Fibroblast of skin of left biceps (primary cell): ENCODE measurements at regions not wholly inside any gene's neighbourhood (a gene's known extent, or its start where the extent isn't known, plus 50 kb on each side); places are given as distances from the start of the nearest gene placed in this dataset.
"Not testable (repeated sequence)": the region's sequence is repeated elsewhere in the genome, so short reads cannot be mapped to it uniquely, and the experiment has no call there.

ENCODE experiments used
- DNase-seq, 2 experiments: peaks; one replicate each; pipeline ENCODE4 v3.0.0-alpha.2; 2013; ENCODE audit warnings: low read depth in 2 of 2

DNA sequence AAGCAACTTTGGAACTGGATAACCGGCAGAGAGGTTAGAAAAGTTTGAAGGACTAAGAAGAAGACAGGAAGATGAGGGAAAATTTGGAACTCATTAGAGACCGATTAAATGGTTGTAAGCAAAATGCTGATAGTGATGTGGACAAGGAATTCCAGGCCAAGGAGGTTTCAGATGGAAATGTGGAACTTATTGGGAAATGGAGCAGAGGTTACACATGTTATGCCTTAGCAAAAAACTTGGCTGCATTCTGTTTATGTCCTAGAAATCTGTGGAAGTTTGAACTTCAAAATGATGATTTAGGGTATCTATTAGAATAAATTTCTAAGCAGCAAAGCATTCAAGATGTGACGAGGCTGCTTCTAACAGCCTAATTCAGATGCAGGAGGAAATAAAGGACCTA, 675.1 kb upstream of the SYT4 start:
- no peak for DNase-seq

DNA sequence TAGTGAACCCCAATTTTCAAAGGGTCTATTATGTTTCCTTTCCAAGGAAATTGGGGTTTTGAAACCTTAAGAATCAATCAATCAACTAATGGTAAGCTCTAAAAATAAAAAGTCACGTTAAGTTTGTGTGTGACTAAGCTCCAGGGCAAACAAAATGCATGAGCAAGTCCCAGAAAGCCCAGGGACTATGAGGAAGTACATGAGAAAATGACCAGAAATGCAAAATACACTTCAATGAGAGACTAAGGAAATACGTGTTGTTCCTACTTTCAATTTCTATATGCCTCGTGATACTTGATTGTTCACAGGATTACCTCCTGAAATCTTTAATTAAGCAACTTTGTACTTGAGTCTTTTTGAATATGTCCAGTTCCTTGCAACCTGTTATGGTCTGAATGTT, 684.4 kb upstream of the SYT4 start:
- no peak for DNase-seq

DNA sequence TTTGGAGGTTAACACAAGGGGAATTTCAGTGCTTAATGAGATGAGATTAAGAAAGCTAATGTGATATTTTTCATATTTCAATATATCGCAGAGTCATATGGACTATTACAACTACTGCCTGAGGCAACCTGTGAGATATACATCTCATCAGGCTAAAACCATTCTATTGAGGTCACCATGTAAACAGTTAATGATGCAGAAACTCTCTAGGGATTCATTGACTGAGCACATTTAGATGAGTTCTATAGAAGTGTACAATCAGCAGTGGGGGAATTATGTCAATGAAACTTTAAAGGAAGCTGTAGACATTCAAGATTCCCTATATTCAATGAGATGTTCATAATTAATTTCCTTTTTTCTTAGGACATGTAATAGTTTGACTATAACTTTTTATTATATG, 687.4 kb upstream of the SYT4 start:
- DNase-seq: no peak

DNA sequence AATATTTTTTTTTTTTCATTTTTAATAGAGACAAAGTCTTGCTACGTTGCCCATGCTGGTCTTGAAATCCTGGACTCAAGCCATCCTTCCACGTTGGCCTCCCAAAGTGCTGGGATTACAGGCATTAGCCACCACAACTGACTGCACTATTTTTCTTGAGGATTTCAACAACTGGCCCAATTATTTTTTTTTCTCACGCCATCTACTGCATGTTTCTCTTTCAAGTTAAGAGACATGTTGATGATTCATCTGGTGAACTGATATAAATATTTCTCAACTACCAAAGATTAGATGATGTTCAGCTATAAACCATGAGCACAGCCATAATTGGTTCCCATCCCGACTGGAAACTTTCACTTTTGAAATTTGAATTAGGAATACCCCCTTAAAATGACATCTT, 688.4 kb upstream of the SYT4 start:
- DNase-seq: no peak

DNA sequence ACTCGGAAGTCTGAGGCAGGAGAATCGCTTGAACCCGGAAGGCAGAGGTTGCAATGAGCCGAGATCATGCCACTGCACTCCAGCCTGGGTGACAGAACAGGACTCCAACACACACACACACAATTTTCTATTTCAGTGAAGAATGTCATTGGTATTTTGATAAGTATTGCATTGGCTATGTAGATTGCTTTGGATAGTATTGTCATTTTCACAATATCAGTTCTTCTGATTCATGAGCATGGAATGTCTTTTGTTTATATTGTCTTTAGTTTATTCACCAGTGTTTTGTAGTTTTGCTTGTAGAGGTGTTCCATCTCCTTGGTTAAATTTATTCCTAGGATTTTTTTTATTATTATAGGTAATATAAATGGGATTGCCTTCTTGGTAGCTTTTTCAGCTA, 693.4 kb upstream of the SYT4 start:
- peak in 1 of 2 experiments; percentile 8 for DNase-seq

DNA sequence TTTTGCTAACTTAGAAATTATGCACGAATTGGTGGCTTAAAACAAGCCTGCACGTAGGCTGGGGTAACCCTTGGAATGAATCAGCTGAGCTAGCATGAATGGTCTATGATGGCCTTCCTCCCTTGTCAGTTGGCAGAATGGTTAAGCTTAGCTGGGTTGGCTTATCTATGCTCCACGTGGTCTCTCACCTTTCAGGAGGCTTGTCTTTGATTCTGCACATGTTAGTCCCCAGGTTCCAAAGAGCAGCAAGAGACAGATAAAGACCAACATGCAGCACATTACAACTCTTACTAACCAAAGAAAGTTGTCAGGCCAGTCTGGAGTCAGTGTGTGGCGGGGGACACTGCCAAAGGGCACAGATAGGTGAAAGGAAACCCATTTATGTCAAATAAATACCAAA, 700.9 kb upstream of the SYT4 start:
- DNase-seq: no peak

DNA sequence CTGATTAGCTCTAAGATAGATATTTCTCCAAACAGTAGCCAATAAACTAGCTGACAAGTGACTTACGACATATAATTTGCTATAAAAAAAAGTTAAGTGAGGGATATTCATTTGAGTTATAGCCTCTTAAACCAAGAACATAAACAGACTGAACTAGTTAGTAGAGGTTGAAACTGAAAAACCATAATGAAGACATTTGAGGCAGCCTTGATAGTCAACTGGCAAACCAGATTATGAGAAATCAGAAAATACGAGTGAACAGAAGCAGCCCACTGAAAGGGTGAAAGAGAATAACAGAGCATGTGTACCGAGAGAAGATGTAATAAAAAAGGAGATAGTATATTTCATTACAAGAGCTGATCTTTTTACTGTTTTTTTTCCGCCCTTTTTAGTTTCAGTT, 698.1 kb upstream of the SETBP1 start:
- DNase-seq: no peak

DNA sequence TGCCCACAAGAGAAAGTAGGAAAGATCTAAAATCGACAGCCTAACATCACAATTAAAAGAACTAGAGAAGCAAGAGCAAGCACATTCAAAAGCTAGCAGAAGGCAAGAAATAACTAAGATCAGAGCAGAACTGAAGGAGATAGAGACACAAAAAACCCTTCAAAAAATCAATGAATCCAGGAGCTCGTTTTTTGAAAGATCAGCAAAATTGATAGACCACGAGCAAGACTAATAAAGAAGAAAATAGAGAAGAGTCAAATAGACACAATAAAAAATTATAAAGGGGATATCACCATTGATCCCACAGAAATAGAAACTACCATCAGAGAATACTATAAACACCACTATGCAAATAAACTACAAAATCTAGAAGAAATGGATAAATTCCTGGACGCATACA, 693.6 kb upstream of the SETBP1 start:
- not testable (repeated sequence) for DNase-seq

DNA sequence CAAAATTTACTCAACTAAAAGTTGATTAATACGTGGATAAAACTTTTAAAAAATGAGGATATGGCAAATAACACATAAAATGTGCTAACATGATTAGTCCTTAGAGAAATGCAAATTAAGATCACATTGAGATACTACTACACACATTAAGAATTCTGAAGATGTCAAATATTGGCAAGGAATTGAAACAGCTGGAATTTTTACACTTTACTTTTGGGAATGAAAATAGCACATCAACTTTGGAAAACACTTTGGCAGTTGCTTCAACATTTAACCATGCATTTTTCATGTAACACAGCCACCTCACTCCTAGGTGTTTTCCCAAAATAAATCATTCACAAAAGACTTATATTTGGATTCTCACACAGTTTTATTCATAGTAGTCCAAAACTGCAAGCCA, 687.9 kb upstream of the SETBP1 start:
- no peak for DNase-seq

DNA sequence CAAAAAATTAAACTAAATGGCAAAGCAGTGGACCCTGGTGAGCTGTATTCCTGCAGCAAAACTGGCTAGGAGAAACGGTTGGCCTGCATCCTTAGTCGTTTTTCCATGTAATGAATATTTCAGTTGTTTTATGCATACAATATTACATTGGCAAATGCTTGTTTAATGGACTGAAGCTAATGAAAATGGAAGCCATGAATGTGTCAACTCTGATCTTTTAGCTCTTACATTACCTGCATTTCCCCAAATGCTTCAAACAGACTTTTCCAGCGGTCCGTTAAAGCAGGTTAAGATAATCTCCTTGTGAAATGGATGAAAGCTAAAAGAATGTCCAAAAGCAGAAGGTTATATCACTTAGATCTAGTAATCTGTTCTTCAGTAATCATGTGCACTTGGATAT, 686.3 kb upstream of the SETBP1 start:
- DNase-seq: no peak

DNA sequence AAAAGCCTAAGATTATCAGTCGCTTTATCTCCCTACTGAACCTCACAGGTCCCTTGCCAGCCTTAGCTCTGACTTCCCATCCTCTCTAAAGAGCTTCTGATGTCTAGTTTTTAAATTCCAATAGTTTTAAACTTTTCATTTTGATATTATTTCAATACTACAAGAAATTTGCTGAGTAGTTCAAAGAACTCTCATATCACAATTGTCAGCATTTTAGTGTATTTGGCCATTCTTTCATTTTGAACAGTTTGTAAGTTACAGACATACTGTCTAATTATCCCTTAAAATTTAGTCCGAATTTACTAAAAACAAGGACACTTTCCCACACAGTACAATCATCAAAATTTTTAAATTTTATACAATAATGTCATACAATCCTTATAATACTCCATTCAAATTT, 666.8 kb upstream of the SETBP1 start:
- DNase-seq: no peak

DNA sequence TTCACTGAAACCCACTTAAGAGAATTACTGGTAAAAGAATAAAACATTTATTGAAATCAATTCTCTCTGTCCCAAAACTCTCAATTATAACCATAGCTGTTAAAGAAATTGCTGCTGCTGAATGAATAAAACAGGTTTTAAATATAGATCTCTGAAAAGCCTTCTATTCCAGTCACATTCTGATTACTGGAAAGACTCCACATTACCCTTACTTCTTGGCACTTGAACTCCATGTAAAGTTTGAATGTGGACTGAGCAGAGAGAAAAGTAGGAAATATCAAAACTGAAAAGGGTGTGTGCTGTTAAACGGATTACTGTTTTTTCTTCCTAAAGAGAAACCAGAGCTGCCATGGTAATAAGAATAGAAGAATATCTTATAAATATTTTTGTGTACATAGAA, 655.3 kb upstream of the SETBP1 start:
- no peak for DNase-seq

DNA sequence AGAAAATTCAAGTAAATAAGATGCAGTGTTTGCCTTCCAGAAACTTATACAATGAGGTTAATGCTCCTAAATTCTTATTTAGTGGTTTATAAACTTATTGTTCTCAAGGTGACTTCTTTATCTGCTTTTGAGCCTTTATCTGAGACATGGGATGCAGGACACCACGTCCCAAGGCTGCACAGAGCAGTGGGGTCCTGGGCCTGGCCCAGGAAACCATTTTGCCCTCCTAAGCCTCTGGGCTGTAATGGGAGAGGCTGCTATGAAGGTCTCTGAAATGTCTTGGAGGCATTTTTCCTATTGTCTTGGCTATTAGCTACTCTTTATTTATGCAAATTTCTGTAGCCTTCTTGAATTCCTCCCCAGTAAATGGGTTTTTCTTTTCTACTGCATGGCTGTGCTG, 652.6 kb upstream of the SETBP1 start:
- DNase-seq: no peak

DNA sequence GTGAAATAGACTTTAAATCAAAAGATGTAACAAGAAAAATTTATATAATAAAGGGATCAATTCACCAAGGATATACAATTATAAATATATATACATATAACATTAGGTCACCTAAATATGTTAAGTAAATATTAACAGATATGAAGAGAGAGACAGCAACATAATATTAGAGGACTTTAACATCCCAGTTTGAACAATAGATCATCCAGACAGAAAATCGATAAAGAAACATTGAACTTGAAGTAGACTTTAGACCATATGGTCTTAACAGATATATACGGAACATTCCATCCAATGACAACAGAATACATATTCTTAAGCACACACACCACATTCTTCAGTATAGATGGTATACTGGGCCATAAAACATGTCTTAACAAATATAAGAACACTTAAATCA, 649.6 kb upstream of the SETBP1 start:
- no peak for DNase-seq

DNA sequence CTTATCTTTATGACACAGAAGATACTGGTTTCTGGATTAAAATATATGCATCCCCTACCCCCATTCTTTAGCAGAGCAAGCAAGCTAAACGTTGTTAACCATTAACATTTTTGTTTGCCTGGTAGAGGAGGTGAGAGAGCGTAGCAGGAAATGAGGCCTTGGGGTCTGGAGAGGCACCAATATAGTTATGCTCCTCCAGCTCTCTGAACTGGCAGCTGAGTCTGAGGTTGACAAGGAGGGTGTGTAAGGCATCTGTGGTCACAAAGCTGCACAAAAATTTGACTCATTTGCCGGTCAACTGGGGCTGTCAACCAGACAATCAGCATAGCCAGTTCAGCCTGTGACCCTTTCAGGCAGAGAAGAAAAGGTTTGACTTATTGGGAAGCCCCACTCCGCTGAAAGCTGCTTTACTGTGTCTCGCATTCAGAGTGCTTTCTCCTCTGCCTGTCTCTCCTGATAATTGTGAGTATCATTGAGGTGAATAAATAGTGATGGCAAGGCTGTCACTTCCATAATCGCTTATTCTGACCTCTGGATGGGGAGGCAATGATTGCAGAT, 647.5 kb upstream of the SETBP1 start:
- DNase-seq: no peak

DNA sequence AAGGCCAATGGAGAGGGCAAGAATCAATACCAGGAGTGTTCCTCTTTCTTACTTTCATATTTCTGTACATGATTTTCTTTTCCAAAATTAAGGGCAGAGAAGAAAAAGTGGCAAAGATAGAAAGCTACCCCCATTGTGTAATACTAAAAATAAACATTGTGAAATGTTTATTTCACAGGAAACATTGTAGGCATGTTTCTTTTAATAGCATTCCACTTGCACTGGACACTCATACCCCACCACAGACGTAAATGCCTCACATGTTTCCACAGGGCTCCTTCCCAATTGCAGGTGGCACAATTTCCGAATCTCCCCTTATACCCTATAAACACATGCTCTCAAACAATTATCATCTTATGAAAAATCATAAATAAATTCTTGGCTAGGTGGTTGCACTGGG, 645.1 kb upstream of the SETBP1 start:
- no peak for DNase-seq

DNA sequence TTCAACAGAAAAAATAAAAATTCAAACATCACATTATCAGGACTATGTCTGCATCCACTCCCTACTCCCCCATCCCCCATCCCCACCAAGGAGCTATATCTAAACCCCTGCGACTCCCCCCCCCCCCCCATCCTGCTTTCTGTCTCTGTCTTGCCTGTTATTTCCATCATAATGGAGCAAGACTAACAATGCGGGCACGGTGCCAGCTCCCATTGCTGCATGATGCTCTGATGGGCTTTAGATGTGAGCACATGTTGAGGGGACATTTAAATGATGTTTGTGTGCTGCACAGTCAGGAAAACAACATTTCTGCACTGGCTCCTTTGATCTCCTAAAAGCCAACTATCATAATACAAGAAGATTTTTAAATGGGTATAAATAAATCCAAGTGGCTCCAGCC, 644.2 kb upstream of the SETBP1 start:
- no peak for DNase-seq

DNA sequence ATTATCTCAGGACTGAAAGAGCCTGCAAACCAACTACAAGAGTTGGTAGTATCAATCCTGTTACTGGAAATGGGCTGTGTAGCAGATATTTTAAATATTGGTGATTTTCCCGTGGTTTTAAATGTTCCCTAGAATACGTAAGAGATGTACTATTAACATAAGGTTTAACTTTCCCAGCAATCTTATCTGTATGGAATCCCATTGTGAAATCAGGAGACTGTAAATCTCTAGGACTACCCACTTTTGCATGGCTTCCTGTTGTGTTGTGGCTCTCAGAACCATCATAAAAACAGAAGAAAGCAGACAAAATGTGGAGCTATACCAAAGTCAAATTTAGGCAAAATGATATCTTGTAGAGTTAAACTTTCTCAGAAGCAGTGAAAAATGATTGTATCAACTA, 641.5 kb upstream of the SETBP1 start:
- no peak for DNase-seq

DNA sequence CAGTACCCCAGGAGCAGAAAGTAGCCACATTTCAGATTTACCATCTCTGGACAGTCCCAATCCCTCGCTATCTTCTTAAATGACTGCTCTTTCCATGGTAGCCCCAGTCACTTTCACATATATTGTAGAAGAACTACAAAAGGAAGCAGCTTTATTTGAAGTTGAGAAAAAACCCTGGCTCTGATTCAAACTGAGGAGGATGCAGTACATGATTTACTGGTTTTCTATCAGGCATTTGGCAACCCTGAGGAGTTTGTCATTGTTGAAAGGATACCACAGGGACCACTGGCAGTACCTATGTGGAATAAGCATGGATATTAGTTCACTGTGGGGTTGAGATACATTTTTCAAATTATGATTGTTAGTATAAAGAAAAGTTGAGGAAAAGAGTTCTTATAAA, 640.9 kb upstream of the SETBP1 start:
- DNase-seq: no peak

DNA sequence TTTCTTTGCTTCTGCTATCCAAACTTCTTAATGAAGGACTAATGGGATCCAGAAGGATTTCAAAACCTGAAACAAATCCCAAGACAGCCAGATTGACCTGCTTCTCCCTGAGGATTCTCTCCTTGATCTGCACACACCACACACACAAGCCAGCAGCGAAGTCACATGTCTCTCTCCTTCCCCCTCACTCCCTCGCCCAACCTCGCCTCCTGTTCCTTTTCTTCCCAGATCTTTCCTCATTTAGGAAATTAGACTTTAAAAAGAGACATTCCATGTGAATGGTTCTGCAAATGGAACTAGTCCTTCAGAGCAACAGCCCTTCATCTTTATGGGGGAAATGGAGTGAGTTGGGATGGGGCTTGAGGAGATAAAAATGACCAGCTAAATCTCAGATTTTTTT, 639.1 kb upstream of the SETBP1 start:
- no peak for DNase-seq

DNA sequence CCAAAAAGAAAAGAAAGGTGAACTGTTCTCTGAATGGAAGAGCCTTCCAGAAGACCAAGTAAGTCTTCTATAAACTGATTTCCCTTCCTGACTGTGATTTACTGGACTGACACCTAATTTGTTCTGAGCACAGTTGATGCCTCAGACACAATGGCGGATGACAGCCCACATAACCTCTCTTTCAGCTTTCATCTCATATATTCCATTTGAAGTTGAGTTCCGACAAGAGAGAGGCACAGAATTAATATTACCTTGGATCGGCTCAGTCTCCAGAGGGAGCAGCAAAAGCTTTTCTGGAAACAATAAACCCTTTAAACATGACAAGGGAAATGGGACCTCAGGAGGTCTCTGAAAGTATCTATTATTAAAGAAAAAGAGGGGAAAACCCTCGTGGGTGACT, 638.7 kb upstream of the SETBP1 start:
- DNase-seq: no peak

DNA sequence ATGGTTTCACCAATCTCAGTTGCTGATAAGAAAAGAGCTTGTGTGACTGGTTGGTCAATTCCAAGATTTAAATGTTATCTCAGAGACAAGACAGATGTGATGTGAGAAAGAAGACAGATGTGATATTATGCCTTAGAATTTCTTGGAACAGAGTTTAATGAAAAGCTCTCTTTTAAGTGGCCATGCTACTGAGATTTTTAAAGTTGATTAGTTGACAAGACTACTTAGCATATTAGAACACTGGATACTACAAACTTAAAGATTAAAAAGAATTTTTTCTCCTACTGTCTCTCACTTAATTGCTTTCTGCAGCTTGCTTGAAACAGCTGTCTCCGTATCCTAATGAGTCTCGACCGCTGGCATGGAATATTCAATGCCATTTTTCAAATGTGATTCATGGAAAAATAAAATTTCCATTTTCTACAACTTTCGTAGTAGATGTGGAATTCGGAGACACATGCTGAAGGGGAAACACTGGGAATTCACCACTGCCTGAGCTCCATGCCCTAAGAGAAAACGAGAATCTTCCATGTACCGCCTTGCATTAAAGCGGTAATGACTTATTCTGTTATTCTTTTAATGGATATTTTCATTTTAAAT, 634.2 kb upstream of the SETBP1 start:
- no peak for DNase-seq

DNA sequence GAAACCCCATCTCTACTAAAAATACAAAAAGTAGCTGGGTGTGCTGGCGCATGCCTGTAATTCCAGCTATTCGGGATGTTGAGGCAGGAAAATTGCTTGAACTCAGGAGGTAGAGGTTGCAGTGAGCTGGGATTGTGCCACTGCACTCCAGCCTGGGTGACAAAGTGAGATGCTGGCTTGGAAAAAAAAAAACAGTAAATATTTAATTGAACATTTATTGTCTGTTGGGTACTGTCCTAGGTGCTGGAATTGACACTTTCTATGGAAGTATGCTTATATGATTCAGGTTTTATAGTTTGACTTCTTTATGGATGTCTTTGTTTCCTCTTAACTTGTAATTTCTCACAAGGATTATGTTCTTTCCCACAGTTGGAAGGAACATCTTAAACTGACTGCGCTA, 633.1 kb upstream of the SETBP1 start:
- DNase-seq: no peak

DNA sequence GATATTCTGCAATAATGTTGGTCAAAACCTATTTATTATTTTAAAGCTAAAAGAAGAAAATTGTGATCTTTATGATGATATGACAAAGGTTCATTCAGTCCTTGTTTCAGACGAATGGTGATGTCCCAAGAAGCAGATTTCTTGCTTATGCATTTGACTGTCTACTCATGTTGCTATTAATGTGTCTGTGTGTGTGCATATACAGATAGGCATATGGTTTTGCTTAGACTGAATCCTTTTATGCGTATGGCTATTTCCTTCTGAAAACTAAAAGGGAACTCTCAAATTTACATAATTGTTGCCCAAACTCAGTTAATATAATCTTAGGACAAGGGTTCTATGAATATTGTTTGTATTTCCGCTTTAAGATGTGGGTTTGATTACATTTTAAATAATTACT, 632.3 kb upstream of the SETBP1 start:
- no peak for DNase-seq
